T-cell (primary cell): ENCODE measurements at regions not wholly inside any gene's neighbourhood (a gene's known extent, or its start where the extent isn't known, plus 50 kb on each side); places are given as distances from the start of the nearest gene placed in this dataset.
A peak's percentile ranks its signal among the peaks of the same experiment; 100 is the strongest.

Source experiments
- ATAC-seq, 4 experiments: fragments of 200-7000 bp in 3 of 4; fragments of 150-1000 bp in 1 of 4; cut with Tn5 transposase; replicated peaks in 1 of 4; 1 replicate in 3 of 4; 2 replicates in 1 of 4; pipeline ENCODE4 v1.10.0; 2021; ENCODE audit warnings: moderate library complexity in 3 of 4, mild to moderate bottlenecking in 2 of 4, moderate number of reproducible peaks in 1 of 4
- CTCF ChIA-PET, 2 donors: fragments of 300-600 bp; sonication (Branson Sonifier 250); formaldehyde crosslinking; loops; one replicate each; lab custom pipeline; 2022; ENCODE audit warnings: antibody characterized with exemption in 2 of 2; lab: Charles Lee
- POLR2A ChIA-PET, 2 donors: fragments of 300-600 bp; sonication (Branson Sonifier 250); formaldehyde crosslinking; loops; one replicate each; lab custom pipeline; 2022; ENCODE audit warnings: antibody characterized with exemption in 2 of 2; lab: Charles Lee
- DNase-seq, 35 experiments: peaks; one replicate each; pipeline versions ENCODE4 v3.0.0 to v3.0.0-alpha.2; 2013 to 2023
- H3K27ac ChIP-seq: one replicate; pipeline ENCODE4 v1.5.1; 2013; ENCODE audit warnings: low read length
- H3K27me3 ChIP-seq, 2 experiments: replicated peaks in 1 of 2; 1 replicate in 1 of 2; 2 replicates in 1 of 2; pipeline versions ENCODE4 v1.6.1 to v1.7.0; 2013; ENCODE audit warnings: low read length in 1 of 2, mixed read lengths in 1 of 2; ENCODE audit not compliant: control insufficient read depth in 2 of 2, insufficient read depth in 2 of 2; ENCODE audit errors: extremely low read depth in 1 of 2
- H3K36me3 ChIP-seq, 2 donors: 1 replicate in 1 of 2; 2 replicates in 1 of 2; pipeline versions ENCODE4 v1.6.1 to v1.7.0; 2013; ENCODE audit warnings: low read length in 1 of 2; ENCODE audit not compliant: control insufficient read depth in 2 of 2, insufficient read depth in 1 of 2; ENCODE audit errors: extremely low read depth in 1 of 2
- H3K4me1 ChIP-seq, 2 experiments: 1 replicate in 1 of 2; 2 replicates in 1 of 2; pipeline versions ENCODE4 v1.6.1 to v1.7.0; 2013; ENCODE audit warnings: low read length in 2 of 2, mixed read lengths in 1 of 2; ENCODE audit not compliant: insufficient read depth in 2 of 2, control insufficient read depth in 1 of 2; ENCODE audit errors: extremely low read depth in 1 of 2
- H3K4me3 ChIP-seq, 2 donors: 1 replicate in 1 of 2; 2 replicates in 1 of 2; pipeline versions ENCODE4 v1.5.1 to v1.7.0; 2013; ENCODE audit warnings: mild to moderate bottlenecking in 2 of 2, low read length in 1 of 2, moderate library complexity in 1 of 2; ENCODE audit not compliant: control insufficient read depth in 1 of 2; ENCODE audit errors: extremely low read depth in 1 of 2
- H3K9me3 ChIP-seq: 2 replicates; pipeline ENCODE4 v1.7.0; 2013
- H3K27ac Mint-ChIP-seq, 2 donors: one replicate each; pipeline ENCODE4 v1.8.0; 2020 to 2021; ENCODE audit warnings: mild to moderate bottlenecking in 2 of 2, mixed read lengths in 2 of 2
- H3K27me3 Mint-ChIP-seq, 2 donors: one replicate each; pipeline ENCODE4 v1.8.0; 2021 to 2022; ENCODE audit warnings: mixed read lengths in 2 of 2
- H3K36me3 Mint-ChIP-seq: one replicate; pipeline ENCODE4 v1.8.0; 2021; ENCODE audit warnings: mixed read lengths
- H3K4me1 Mint-ChIP-seq, 3 donors: one replicate each; pipeline ENCODE4 v1.8.0; 2020 to 2022; ENCODE audit warnings: mixed read lengths in 3 of 3, mild to moderate bottlenecking in 1 of 3
- H3K4me3 Mint-ChIP-seq, 3 donors: one replicate each; pipeline ENCODE4 v1.8.0; 2020 to 2022; ENCODE audit warnings: mild to moderate bottlenecking in 3 of 3, mixed read lengths in 3 of 3, moderate library complexity in 3 of 3
- H3K9me3 Mint-ChIP-seq, 3 donors: one replicate each; pipeline ENCODE4 v1.8.0; 2020 to 2022; ENCODE audit warnings: mixed read lengths in 3 of 3
- WGBS: methylation state at CpG from one replicate; pipeline ENCODE4 v1.1.5; 2013; ENCODE audit warnings: missing lambda C conversion rate; ENCODE audit not compliant: insufficient coverage; 5-methylcytosine and 5-hydroxymethylcytosine counted together

DNA sequence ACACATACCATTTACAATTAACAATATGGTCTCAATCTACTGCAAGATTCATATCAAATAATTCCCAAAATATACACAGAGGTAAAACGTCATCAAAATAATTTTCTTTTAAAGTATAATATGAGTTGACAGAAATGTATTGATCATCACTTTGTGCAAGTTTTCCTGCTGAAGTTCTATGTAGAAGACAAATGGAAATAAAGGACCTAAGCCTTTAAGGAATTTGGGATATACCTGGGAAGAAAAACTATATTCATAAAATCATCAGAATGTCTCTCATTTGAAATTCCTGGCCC is 61.1 kb upstream of the DAAM1 start:
- H3K4me1 ChIP-seq: no peaks in the 10 kb centered on the region

DNA sequence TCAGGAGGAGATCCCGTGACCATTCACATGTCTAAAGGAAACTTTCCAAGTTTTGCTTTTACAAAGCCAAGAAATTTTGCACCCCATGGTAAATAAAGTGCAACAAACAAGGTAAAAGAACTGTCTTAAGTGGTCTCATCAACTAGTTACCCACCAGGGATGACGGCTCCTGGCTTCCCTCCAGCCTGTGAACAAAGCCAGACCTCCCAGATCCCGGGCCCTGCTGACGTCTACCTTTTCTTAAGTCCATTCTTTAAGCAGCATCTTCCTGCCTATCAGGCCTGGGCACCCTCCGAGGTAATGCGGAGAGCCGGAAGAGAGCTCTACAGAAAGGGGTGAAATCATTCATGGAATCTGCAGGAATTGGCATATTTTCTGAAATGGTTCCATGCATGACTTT is 58.0 kb upstream of the DAAM1 start:
- Histone ChIP-seq H3K27ac (no peak overlapping the region), H3K9me3 (no peaks in the 10 kb centered on the region), H3K36me3 (no peaks in the 10 kb centered on the region), H3K4me3 (no peak overlapping the region), H3K4me1 (no peaks in the 10 kb centered on the region), H3K27me3 (peaks cover 0 to 5% of the 10 kb centered on the region in 2 experiments)
- POLR2A ChIA-PET: no interaction called here
- Mint-ChIP-seq H3K4me3 (no peak overlapping the region), H3K27me3 (peaks cover 13 to 18% of the 10 kb centered on the region in 2 donors), H3K27ac (no peak overlapping the region), H3K4me1 (no peaks in the 10 kb centered on the region), H3K9me3 (no peaks in the 10 kb centered on the region), H3K36me3 (no peaks in the 10 kb centered on the region)
- 76% methylated on average over 3 of the region's 7 CpGs for WGBS
- ATAC-seq (no peak), DNase-seq (no peak)
- CTCF ChIA-PET: interaction anchor here (0.6 to 3.0 kb wide), 4 partner anchors 35 to 447 kb away, joined by 3 to 17 read pairs (median 4); no protein-coding TSS in a partner anchor

More for the DNA sequence above, 61.1 kb upstream of the DAAM1 start:
- H3K27me3 ChIP-seq: no peaks in the 10 kb centered on the region
- ATAC-seq (no peak), DNase-seq (no peak)
- no peak overlapping the region for H3K4me3 Mint-ChIP-seq
- H3K27ac Mint-ChIP-seq: peak overlapping the region in 1 of 2 donors; percentile 38
- no peak overlapping the region for H3K4me3 ChIP-seq
- ChIA-PET CTCF (interaction anchor here (0.6 to 2.5 kb wide), 5 partner anchors 9 to 626 kb away, joined by 3 to 6 read pairs (median 4); partner anchors contain the start of gene CCDC175 (in 1 of the 2)), POLR2A (no interaction called here)
- no peaks in the 10 kb centered on the region for H3K36me3 Mint-ChIP-seq
- no CpG with 5 or more reads among the region's 1 CpG for WGBS
- H3K27ac ChIP-seq: no peak overlapping the region
- no peaks in the 10 kb centered on the region for H3K4me1 Mint-ChIP-seq
- no peaks in the 10 kb centered on the region for H3K36me3 ChIP-seq
- H3K27me3 Mint-ChIP-seq: peaks cover 11 to 28% of the 10 kb centered on the region in 2 donors
- H3K9me3 ChIP-seq: no peaks in the 10 kb centered on the region
- H3K9me3 Mint-ChIP-seq: no peaks in the 10 kb centered on the region

DNA sequence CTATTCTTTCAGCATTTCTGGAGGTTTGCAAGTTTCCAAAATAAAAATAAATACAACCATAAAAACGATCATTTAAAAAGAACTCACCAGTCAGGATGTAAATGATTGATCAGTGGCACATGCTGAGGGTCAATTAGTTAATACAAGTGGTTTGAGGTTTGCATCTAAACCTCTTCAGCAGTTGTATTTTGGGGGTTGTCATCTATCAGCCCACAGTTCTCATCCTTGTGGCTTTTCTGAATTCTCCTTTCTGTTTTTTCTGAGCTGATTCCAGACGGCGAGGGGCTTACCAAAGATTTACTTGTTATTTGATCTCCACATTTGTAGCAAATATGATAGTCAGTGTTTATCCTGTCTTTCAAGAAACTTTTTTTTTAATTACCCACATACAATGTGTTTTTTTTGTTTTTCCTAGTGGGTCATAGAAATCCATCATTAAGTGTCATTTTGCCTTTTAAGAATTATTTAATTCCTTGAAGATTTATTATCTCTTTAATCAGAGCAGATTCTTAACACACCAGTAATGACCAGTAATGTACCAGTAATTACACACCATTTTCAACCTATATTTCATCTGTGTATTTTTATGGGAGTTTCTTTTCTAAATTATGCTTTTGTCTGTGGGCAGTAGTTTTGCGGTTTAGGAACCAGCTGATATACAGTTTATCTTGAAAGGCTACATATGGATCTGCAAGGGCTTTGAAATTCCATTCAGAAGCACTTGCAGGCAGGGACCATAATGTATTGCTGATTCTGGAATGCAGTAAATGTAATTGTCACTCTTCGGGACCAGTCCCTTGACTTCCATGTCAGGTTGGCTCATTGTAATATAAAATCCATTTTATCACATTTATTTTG is 56.3 kb upstream of the DAAM1 start:
- Histone ChIP-seq H3K4me3 (no peak overlapping the region), H3K36me3 (no peaks in the 10 kb centered on the region), H3K4me1 (no peaks in the 10 kb centered on the region), H3K27ac (no peak overlapping the region), H3K9me3 (no peaks in the 10 kb centered on the region), H3K27me3 (peaks cover 0 to 5% of the 10 kb centered on the region in 2 experiments)
- 100% methylated on average over 1 of the region's 5 CpGs for WGBS
- no peaks in the 10 kb centered on the region for H3K4me1 Mint-ChIP-seq
- H3K27me3 Mint-ChIP-seq: peaks cover 10 to 18% of the 10 kb centered on the region in 2 donors
- POLR2A ChIA-PET: no interaction called here
- H3K9me3 Mint-ChIP-seq: no peaks in the 10 kb centered on the region
- CTCF ChIA-PET: interaction anchor here in 1 of 2 donors (0.9 kb wide), 1 partner anchor 312 kb away, joined by 3 read pairs; no protein-coding TSS in a partner anchor
- DNase-seq (no peak), ATAC-seq (no peak)
- no peaks in the 10 kb centered on the region for H3K36me3 Mint-ChIP-seq
- no peak overlapping the region for H3K27ac Mint-ChIP-seq
- H3K4me3 Mint-ChIP-seq: no peak overlapping the region

DNA sequence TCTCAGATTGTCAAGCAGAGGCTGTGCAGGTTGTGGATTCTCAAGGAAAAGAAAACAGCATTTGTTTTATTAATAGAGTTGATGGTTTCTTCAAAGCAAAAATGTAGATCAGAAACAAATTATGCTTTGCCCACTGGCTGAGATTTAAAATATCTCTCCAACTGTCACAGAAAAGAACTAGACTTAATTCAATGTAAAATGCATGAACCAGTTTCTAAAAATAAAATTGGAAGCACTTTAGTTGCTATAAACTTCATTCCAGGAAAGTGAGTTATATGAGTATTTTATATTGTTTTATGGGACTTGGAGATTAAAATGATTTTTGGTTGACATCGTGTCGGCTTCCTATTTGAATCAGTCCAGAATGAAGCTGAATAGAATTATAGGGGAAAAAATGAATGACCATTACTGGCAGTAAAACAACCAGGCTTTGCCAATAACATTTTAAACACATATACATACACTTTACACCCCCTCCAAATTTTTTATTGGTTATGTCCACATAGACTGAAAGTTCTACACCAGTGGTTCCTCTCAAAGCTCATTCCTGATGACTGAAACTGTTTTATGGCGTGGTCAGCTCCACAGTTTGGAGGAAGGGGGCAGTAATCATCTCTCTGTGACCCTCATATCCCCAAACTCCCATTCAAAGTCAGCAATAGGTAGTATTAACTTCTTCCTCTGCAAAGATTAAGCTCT is 55.5 kb upstream of the DAAM1 start:
- DNase-seq (no peak), ATAC-seq (no peak)
- Histone ChIP-seq H3K4me3 (no peak overlapping the region), H3K4me1 (no peaks in the 10 kb centered on the region), H3K9me3 (no peaks in the 10 kb centered on the region), H3K27ac (no peak overlapping the region), H3K36me3 (no peaks in the 10 kb centered on the region), H3K27me3 (peaks cover 0 to 5% of the 10 kb centered on the region in 2 experiments)
- CTCF ChIA-PET: interaction anchor here (0.6 to 1.2 kb wide), 5 partner anchors 8 to 311 kb away, joined by 3 to 6 read pairs (median 3); partner anchors contain the start of gene DAAM1 (in 1 of the 2)
- Mint-ChIP-seq H3K36me3 (no peaks in the 10 kb centered on the region), H3K27me3 (peaks cover 10 to 13% of the 10 kb centered on the region in 2 donors), H3K4me3 (no peak overlapping the region), H3K9me3 (no peaks in the 10 kb centered on the region), H3K27ac (no peak overlapping the region), H3K4me1 (no peaks in the 10 kb centered on the region)
- no CpG with 5 or more reads among the region's 3 CpGs for WGBS
- POLR2A ChIA-PET: no interaction called here

DNA sequence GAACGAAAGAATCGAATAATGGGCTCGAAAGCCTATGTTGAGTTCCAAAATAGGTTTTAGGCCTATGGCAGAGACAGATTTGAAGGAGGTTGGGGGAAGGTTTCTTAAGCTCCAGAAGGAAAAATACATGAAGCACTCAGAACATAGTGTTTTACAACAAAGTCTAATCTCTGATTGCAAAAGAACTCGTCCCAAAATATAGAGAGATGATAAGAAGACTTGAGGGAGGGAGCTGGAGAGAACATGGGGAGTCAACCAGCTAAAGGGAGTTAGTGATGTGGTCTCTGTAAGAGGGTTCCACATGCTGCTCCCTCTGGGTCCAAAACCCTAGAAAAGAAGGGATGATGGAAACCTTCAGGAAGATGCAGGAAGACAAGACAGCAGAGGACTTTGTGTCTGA is 54.8 kb upstream of the DAAM1 start:
- Mint-ChIP-seq H3K4me3 (no peak overlapping the region), H3K4me1 (no peaks in the 10 kb centered on the region), H3K36me3 (no peaks in the 10 kb centered on the region), H3K27ac (no peak overlapping the region), H3K9me3 (no peaks in the 10 kb centered on the region), H3K27me3 (peaks cover 7 to 10% of the 10 kb centered on the region in 2 donors)
- ChIA-PET CTCF (interaction anchor here (1.0 to 1.2 kb wide), 3 partner anchors 9 to 55 kb away, joined by 3 to 6 read pairs (median 3); partner anchors contain the start of gene DAAM1 (in 1 of the 2)), POLR2A (no interaction called here)
- no peaks in the 10 kb centered on the region for H3K9me3 ChIP-seq
- no CpG with 5 or more reads among the region's 4 CpGs for WGBS
- H3K36me3 ChIP-seq: no peaks in the 10 kb centered on the region
- no peaks in the 10 kb centered on the region for H3K4me1 ChIP-seq
- H3K27me3 ChIP-seq: peaks cover 0 to 5% of the 10 kb centered on the region in 2 experiments
- no peak overlapping the region for H3K4me3 ChIP-seq
- DNase-seq (no peak), ATAC-seq (no peak)
- H3K27ac ChIP-seq: no peak overlapping the region

DNA sequence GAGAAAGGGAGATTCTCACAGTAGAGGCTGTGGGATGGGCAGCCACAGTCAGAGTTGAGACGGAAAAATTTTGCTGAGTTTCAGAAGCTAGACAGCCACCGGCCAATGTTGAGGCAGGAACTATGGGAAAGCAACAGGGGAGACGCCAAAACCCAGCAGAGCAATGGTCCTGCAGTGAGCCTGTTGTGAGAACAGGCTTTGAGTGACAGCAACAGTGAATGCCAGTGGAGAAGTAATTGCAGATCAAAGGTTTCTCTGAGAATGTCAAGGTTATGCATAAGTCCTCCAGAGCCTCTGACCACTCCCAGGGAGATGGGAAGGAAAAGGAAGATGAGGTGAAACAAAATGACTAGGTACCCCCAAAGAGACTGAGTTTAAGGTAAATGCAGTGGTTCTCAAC is 54.2 kb upstream of the DAAM1 start:
- Histone ChIP-seq H3K9me3 (no peaks in the 10 kb centered on the region), H3K27me3 (peaks cover 0 to 5% of the 10 kb centered on the region in 2 experiments), H3K36me3 (no peaks in the 10 kb centered on the region), H3K4me3 (no peak overlapping the region), H3K4me1 (no peaks in the 10 kb centered on the region), H3K27ac (no peak overlapping the region)
- DNase-seq (no peak), ATAC-seq (no peak)
- Mint-ChIP-seq H3K4me3 (no peak overlapping the region), H3K9me3 (no peaks in the 10 kb centered on the region), H3K27ac (no peak overlapping the region), H3K27me3 (peaks cover 3 to 5% of the 10 kb centered on the region in 2 donors), H3K4me1 (no peaks in the 10 kb centered on the region), H3K36me3 (no peaks in the 10 kb centered on the region)
- ChIA-PET CTCF (interaction anchor here in 1 of 2 donors (1.0 kb wide), 1 partner anchor 10 kb away, joined by 6 read pairs; no protein-coding TSS in a partner anchor), POLR2A (no interaction called here)
- 83% methylated on average over 3 of the region's 3 CpGs for WGBS
